Stimulated activated effector memory CD8-positive, alpha-beta T cell treated with anti-CD3 and anti-CD28 coated beads, Interleukin-12 subunit alpha, Interleukin-12 subunit beta, amount 100 ng/mL, for 72 hours (primary cell): ENCODE measurements at regions not wholly inside any gene's neighbourhood (a gene's known extent, or its start where the extent isn't known, plus 50 kb on each side); places are given as distances from the start of the nearest gene placed in this dataset.
"Not testable (repeated sequence)": the region's sequence is repeated elsewhere in the genome, so short reads cannot be mapped to it uniquely, and the experiment has no call there.

Source experiments
- ATAC-seq: fragments of 150-1000 bp; cut with Tn5 transposase; 2 replicates; pipeline ENCODE4 v1.10.0; 2021
- DNase-seq, 2 donors: peaks; one replicate each; pipeline ENCODE4 v3.0.0; 2021 to 2022; ENCODE audit warnings: low spot score in 2 of 2
- H3K27ac Mint-ChIP-seq: one replicate; pipeline ENCODE4 v1.8.0; 2022; ENCODE audit warnings: mild to moderate bottlenecking, mixed read lengths
- H3K36me3 Mint-ChIP-seq: one replicate; pipeline ENCODE4 v1.8.0; 2022; ENCODE audit warnings: mild to moderate bottlenecking, mixed read lengths
- H3K4me1 Mint-ChIP-seq: one replicate; pipeline ENCODE4 v1.8.0; 2022; ENCODE audit warnings: mixed read lengths
- H3K4me3 Mint-ChIP-seq: one replicate; pipeline ENCODE4 v1.8.0; 2022; ENCODE audit warnings: mild to moderate bottlenecking, mixed read lengths
- H3K9me3 Mint-ChIP-seq: one replicate; pipeline ENCODE4 v1.8.0; 2022; ENCODE audit warnings: mixed read lengths

GRCh38 chr1:55888685-55889317 is 673.6 kb upstream of the USP24 start:
- no peak overlapping the region for H3K4me3 Mint-ChIP-seq
- H3K27ac Mint-ChIP-seq: no peak overlapping the region
- H3K36me3 Mint-ChIP-seq: no peaks in the 10 kb centered on the region
- no peaks in the 10 kb centered on the region for H3K4me1 Mint-ChIP-seq
- no peak for ATAC-seq
- DNase-seq: no peak
- H3K9me3 Mint-ChIP-seq: peaks cover 12% of the 10 kb centered on the region

GRCh38 chr1:55886856-55887712 is 671.9 kb upstream of the USP24 start:
- Mint-ChIP-seq H3K27ac (no peak overlapping the region), H3K9me3 (peaks cover 3% of the 10 kb centered on the region), H3K36me3 (no peaks in the 10 kb centered on the region), H3K4me3 (no peak overlapping the region), H3K4me1 (no peaks in the 10 kb centered on the region)
- ATAC-seq (no peak), DNase-seq (no peak)

- Mint-ChIP-seq H3K4me3 (no peak overlapping the region), H3K36me3 (no peaks in the 10 kb centered on the region), H3K27ac (no peak overlapping the region), H3K4me1 (no peaks in the 10 kb centered on the region), H3K9me3 (no peaks in the 10 kb centered on the region)
- DNase-seq (no peak), ATAC-seq (no peak)
Measured at GRCh38 chr1:55885619-55886018, 670.5 kb upstream of the USP24 start.

- H3K4me3 Mint-ChIP-seq: no peak overlapping the region
- ATAC-seq: no peak
- DNase-seq: no peak
- H3K4me1 Mint-ChIP-seq: no peaks in the 10 kb centered on the region
- no peaks in the 10 kb centered on the region for H3K9me3 Mint-ChIP-seq
- H3K36me3 Mint-ChIP-seq: no peaks in the 10 kb centered on the region
- no peak overlapping the region for H3K27ac Mint-ChIP-seq
Measured at GRCh38 chr1:55882931-55883330, 667.8 kb upstream of the USP24 start.

- H3K4me3 Mint-ChIP-seq: no peak overlapping the region
- H3K9me3 Mint-ChIP-seq: no peaks in the 10 kb centered on the region
- H3K36me3 Mint-ChIP-seq: no peaks in the 10 kb centered on the region
- DNase-seq: no peak
- no peak overlapping the region for H3K27ac Mint-ChIP-seq
- H3K4me1 Mint-ChIP-seq: no peaks in the 10 kb centered on the region
- no peak for ATAC-seq
Measured at GRCh38 chr1:55879346-55879745, 664.2 kb upstream of the USP24 start.

- Mint-ChIP-seq H3K36me3 (no peaks in the 10 kb centered on the region), H3K4me3 (no peak overlapping the region), H3K4me1 (no peaks in the 10 kb centered on the region), H3K27ac (no peak overlapping the region), H3K9me3 (no peaks in the 10 kb centered on the region)
- no peak for DNase-seq
- ATAC-seq: no peak
Measured at GRCh38 chr1:55877437-55878232, 662.5 kb upstream of the USP24 start.

- Mint-ChIP-seq H3K27ac (no peak overlapping the region), H3K9me3 (no peaks in the 10 kb centered on the region), H3K4me3 (no peak overlapping the region), H3K4me1 (no peaks in the 10 kb centered on the region), H3K36me3 (no peaks in the 10 kb centered on the region)
- ATAC-seq: no peak
- DNase-seq: no peak
Measured at GRCh38 chr1:55876276-55877060, 661.3 kb upstream of the USP24 start.

GRCh38 chr1:55870106-55870505 is 654.9 kb upstream of the USP24 start:
- Mint-ChIP-seq H3K36me3 (no peaks in the 10 kb centered on the region), H3K4me1 (no peaks in the 10 kb centered on the region), H3K4me3 (no peak overlapping the region), H3K27ac (no peak overlapping the region), H3K9me3 (no peaks in the 10 kb centered on the region)
- ATAC-seq: no peak
- DNase-seq: no peak

GRCh38 chr1:55869065-55869464 is 653.9 kb upstream of the USP24 start:
- ATAC-seq (no peak), DNase-seq (no peak)
- Mint-ChIP-seq H3K4me1 (no peaks in the 10 kb centered on the region), H3K27ac (no peak overlapping the region), H3K9me3 (no peaks in the 10 kb centered on the region), H3K36me3 (no peaks in the 10 kb centered on the region), H3K4me3 (no peak overlapping the region)

GRCh38 chr1:55868026-55868425 is 652.9 kb upstream of the USP24 start:
- no peak for ATAC-seq
- no peak overlapping the region for H3K27ac Mint-ChIP-seq

GRCh38 chr1:55867304-55867843 is 652.2 kb upstream of the USP24 start:
- Mint-ChIP-seq H3K9me3 (no peaks in the 10 kb centered on the region), H3K27ac (no peak overlapping the region), H3K4me3 (no peak overlapping the region), H3K36me3 (no peaks in the 10 kb centered on the region), H3K4me1 (no peaks in the 10 kb centered on the region)
- no peak for DNase-seq
- no peak for ATAC-seq

More at GRCh38 chr1:55868026-55868425, 652.9 kb upstream of the USP24 start:
- DNase-seq: no peak
- Mint-ChIP-seq H3K4me1 (no peaks in the 10 kb centered on the region), H3K36me3 (no peaks in the 10 kb centered on the region), H3K4me3 (no peak overlapping the region), H3K9me3 (no peaks in the 10 kb centered on the region)

GRCh38 chr1:55865778-55866177 is 650.6 kb upstream of the USP24 start:
- H3K36me3 Mint-ChIP-seq, ATAC-seq, H3K9me3 Mint-ChIP-seq, DNase-seq, H3K27ac Mint-ChIP-seq, H3K4me3 Mint-ChIP-seq, H3K4me1 Mint-ChIP-seq: not testable (repeated sequence)

GRCh38 chr1:55864251-55864650 is 649.1 kb upstream of the USP24 start:
- Mint-ChIP-seq H3K27ac (no peak overlapping the region), H3K9me3 (no peaks in the 10 kb centered on the region), H3K4me3 (no peak overlapping the region), H3K4me1 (no peaks in the 10 kb centered on the region), H3K36me3 (no peaks in the 10 kb centered on the region)
- DNase-seq: no peak
- ATAC-seq: no peak

GRCh38 chr1:55861676-55862340 is 646.6 kb upstream of the USP24 start:
- no peak for ATAC-seq
- Mint-ChIP-seq H3K27ac (no peak overlapping the region), H3K4me3 (no peak overlapping the region)

More at GRCh38 chr1:55861676-55862340, 646.6 kb upstream of the USP24 start:
- Mint-ChIP-seq H3K4me1 (no peaks in the 10 kb centered on the region), H3K9me3 (no peaks in the 10 kb centered on the region), H3K36me3 (no peaks in the 10 kb centered on the region)
- DNase-seq: no peak
